ENCODE measurements at regions not wholly inside any gene's neighbourhood (a gene's known extent, or its start where the extent isn't known, plus 50 kb on each side); places are given as distances from the start of the nearest gene placed in this dataset.

DNA sequence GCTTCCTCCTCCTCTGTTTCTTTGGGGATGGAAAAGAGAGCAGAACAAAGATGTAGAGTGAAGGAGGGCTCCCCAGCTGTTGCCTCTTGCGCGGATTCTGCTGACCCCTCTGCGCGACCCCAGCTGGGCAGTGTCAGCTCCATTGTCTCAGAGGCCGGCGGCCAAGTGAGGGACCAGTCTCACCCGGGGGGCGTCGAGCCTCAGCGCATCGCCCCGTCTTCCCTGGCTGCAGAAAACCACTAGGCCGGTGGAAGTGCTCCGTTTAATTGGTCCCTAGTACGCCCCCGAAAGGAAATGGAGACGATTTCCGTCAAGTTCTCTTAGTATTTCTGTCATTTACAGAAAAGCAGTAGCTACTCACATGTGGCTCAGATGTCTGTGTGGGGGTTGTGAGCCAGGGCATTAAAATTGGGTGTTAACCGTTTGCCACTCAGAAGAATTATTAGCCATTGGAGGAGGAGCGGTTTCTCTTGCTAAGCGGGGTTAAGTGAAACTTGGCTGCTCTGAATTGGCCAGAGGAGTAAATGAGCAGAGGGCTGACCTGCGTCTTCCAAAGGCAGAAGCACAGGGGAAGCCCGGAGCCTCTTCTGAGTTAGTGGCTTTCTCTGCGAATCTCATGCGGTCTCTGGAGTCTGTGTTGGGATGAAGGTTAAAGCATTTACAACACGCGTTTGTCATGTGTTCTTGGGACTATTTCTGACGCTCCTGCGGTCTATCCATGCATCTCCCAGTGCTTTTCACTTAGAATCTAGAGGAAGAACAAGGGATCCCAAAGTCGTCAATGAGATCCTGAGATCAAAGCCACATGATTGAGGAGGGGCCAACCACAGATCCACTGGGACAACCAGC lies 132.8 kb upstream of the MYO16 start:
- H3K27me3 ChIP-seq (ENCODE audit: insufficient read depth): peaks cover 21% of the 10 kb centered on the region; the same call in 1 of the 2 replicates
- H3K9me3 ChIP-seq: no peaks in the 10 kb centered on the region
- H3K27ac ChIP-seq (ENCODE audit: low read depth in 2 of 2, low read length in 1 of 2): no peak overlapping the region
- H2AFZ ChIP-seq (ENCODE audit: low read depth): no peak overlapping the region
- no peaks in the 10 kb centered on the region for H3K79me2 ChIP-seq (ENCODE audit: insufficient read depth)
- POLR2A ChIA-PET: no interaction called here
- peak overlapping the region; percentile 59 for H3K4me2 ChIP-seq
- H3K36me3 ChIP-seq (replicated peaks in 1 of 2; ENCODE audit: control insufficient read depth in 1 of 2, insufficient read depth in 2 of 2, low read length in 1 of 2): no peaks in the 10 kb centered on the region
- no peaks in the 10 kb centered on the region; a peak in 1 of 4 replicates for H3K4me1 ChIP-seq (ENCODE audit: control insufficient read depth in 1 of 2, insufficient read depth in 2 of 2, low read depth in 1 of 2, low read length in 1 of 2)
- no peaks in the 10 kb centered on the region for H4K20me1 ChIP-seq (ENCODE audit: insufficient read depth)
- H3K4me3 ChIP-seq (ENCODE audit: low read depth in 2 of 2, low read length in 1 of 2): no peak overlapping the region
- no peaks in the 10 kb centered on the region for H3K9me2 ChIP-seq
- CTCF ChIA-PET: interaction anchor here (0.9 kb wide), 1 partner anchor 11 kb away, joined by 4 read pairs; no protein-coding TSS in a partner anchor
- H3K9ac ChIP-seq: no peak overlapping the region
- WGBS (ENCODE audit: low lambda C conversion rate): 16% methylated on average over 28 of the region's 30 CpGs
- DNase-seq: peak; percentile 24
- TF ChIP-seq MXI1 (IDR thresholded peaks at IDR 0.05; ENCODE audit: low read depth, low read length) (no peak), TAF1 (IDR thresholded peaks at IDR 0.05; ENCODE audit: borderline replicate concordance, low read depth, low read length) (no peak), ELF1 (IDR thresholded peaks at IDR 0.05) (no peak)
- no peaks in the 10 kb centered on the region for H3F3A ChIP-seq (replicated peaks; ENCODE audit: insufficient read depth)

- no peak overlapping the region for H3K27ac ChIP-seq (ENCODE audit: low read depth in 2 of 2, low read length in 1 of 2)
- DNase-seq: no peak
- 38% methylated on average over 6 of the region's 6 CpGs for WGBS (ENCODE audit: low lambda C conversion rate)
- no peaks in the 10 kb centered on the region for H3K36me3 ChIP-seq (replicated peaks in 1 of 2; ENCODE audit: control insufficient read depth in 1 of 2, insufficient read depth in 2 of 2, low read length in 1 of 2)
- no peaks in the 10 kb centered on the region for H3K79me2 ChIP-seq (ENCODE audit: insufficient read depth)
- H3K4me1 ChIP-seq (ENCODE audit: control insufficient read depth in 1 of 2, insufficient read depth in 2 of 2, low read depth in 1 of 2, low read length in 1 of 2): no peaks in the 10 kb centered on the region; a peak in 1 of 4 replicates
- H3K9me2 ChIP-seq: no peaks in the 10 kb centered on the region
- H2AFZ ChIP-seq (ENCODE audit: low read depth): no peak overlapping the region
- H3K4me3 ChIP-seq (ENCODE audit: low read depth in 2 of 2, low read length in 1 of 2): no peak overlapping the region
- POLR2A ChIA-PET: no interaction called here
- H4K20me1 ChIP-seq (ENCODE audit: insufficient read depth): no peaks in the 10 kb centered on the region
- no peak overlapping the region for H3K9ac ChIP-seq
- H3F3A ChIP-seq (replicated peaks; ENCODE audit: insufficient read depth): no peaks in the 10 kb centered on the region
- H3K9me3 ChIP-seq: no peaks in the 10 kb centered on the region
- peaks cover 12% of the 10 kb centered on the region; the same call in 1 of the 2 replicates for H3K27me3 ChIP-seq (ENCODE audit: insufficient read depth)
- CTCF ChIA-PET: interaction anchor here (0.9 kb wide), 1 partner anchor 394 kb away, joined by 3 read pairs; no protein-coding TSS in a partner anchor
- H3K4me2 ChIP-seq: no peak overlapping the region
- TF ChIP-seq CHD2 (IDR thresholded peaks at IDR 0.05; ENCODE audit: low read length, partially characterized antibody) (no peak), IRF3 (IDR thresholded peaks at IDR 0.05; ENCODE audit: low read depth, low read length) (no peak), TCF12 (IDR thresholded peaks at IDR 0.05) (no peak), MXI1 (IDR thresholded peaks at IDR 0.05; ENCODE audit: low read depth, low read length) (no peak), NRF1 (IDR thresholded peaks at IDR 0.05; ENCODE audit: low read depth, low read length) (no peak), POLR2AphosphoS5 (IDR thresholded peaks at IDR 0.05; ENCODE audit: low read depth, low read length) (no peak), MEF2A (IDR thresholded peaks at IDR 0.05; ENCODE audit: borderline replicate concordance, low read depth) (no peak), FOXJ3 (CRISPR knock-in tag; IDR thresholded peaks at IDR 0.05) (no peak), JUND (IDR thresholded peaks at IDR 0.05) (no peak), USF2 (IDR thresholded peaks at IDR 0.05; ENCODE audit: borderline replicate concordance, low read depth, low read length) (no peak), ZBTB33 (IDR thresholded peaks at IDR 0.05; ENCODE audit: borderline replicate concordance, low read depth) (no peak), REST (IDR thresholded peaks at IDR 0.05; ENCODE audit: low read depth, low read length) (no peak), YY1 (IDR thresholded peaks at IDR 0.05; ENCODE audit: low read depth) (no peak), PBX3 (IDR thresholded peaks at IDR 0.05) (no peak), SIN3A (IDR thresholded peaks at IDR 0.05; ENCODE audit: borderline replicate concordance, low read depth, low read length) (no peak), SMC3 (IDR thresholded peaks at IDR 0.05; ENCODE audit: low read depth, low read length) (no peak), RAD21 (IDR thresholded peaks at IDR 0.05; ENCODE audit: low read length) (no peak)
Measured at GRCh38 chr13:108500711-108501110, 128.7 kb upstream of the MYO16 start.

Measured in SK-N-SH (cell line).